AG04450 (cell line): ENCODE measurements at regions not wholly inside any gene's neighbourhood (a gene's known extent, or its start where the extent isn't known, plus 50 kb on each side); places are given as distances from the start of the nearest gene placed in this dataset.

ENCODE experiments used
- CTCF ChIA-PET: fragments of 300-600, 350-600 bp; formaldehyde crosslinking; extraction: SDS; loops from one replicate; lab custom pipeline; 2022; ENCODE audit warnings: antibody characterized with exemption, inconsistent platforms; lab: Charles Lee
- POLR2A ChIA-PET: fragments of 350-600 bp; formaldehyde crosslinking; extraction: SDS; loops from one replicate; lab custom pipeline; 2021; ENCODE audit warnings: antibody characterized with exemption, inconsistent platforms; lab: Yijun Ruan, JAX
- DNase-seq: peaks from one replicate; pipeline ENCODE4 v3.0.0-alpha.2; 2011; ENCODE audit warnings: low read depth, low spot score
- H3K27ac ChIP-seq: one replicate; pipeline ENCODE4 v1.5.1; 2012; ENCODE audit warnings: low read depth, low read length, control low read depth
- H3K27me3 ChIP-seq: one replicate; pipeline ENCODE4 v1.6.0; 2012; ENCODE audit warnings: low read length; ENCODE audit not compliant: control insufficient read depth, insufficient read depth
- H3K4me3 ChIP-seq: 2 replicates; pipeline ENCODE4 v1.5.1; 2011; ENCODE audit warnings: mild to moderate bottlenecking, low read depth, low read length, control low read depth
- H3K9me3 ChIP-seq: 2 replicates; pipeline ENCODE4 v1.5.1; 2012; ENCODE audit warnings: low read length; ENCODE audit not compliant: control insufficient read depth, insufficient read depth
- CTCF ChIP-seq: IDR thresholded peaks from 2 replicates; pipeline ENCODE4 v1.5.1; 2011; ENCODE audit warnings: low read depth, low read length, control low read depth, inconsistent platforms

GRCh38 chr2:221186873-221187272 is 385.2 kb downstream of the EPHA4 start:
- no peak overlapping the region for H3K27ac ChIP-seq
- ChIA-PET CTCF (no interaction called here), POLR2A (no interaction called here)
- H3K27me3 ChIP-seq, result no peaks in the 10 kb centered on the region
- H3K4me3 ChIP-seq, result no peak overlapping the region
- no peak for TF ChIP-seq CTCF
- H3K9me3 ChIP-seq, result no peaks in the 10 kb centered on the region
- DNase-seq, result no peak

GRCh38 chr2:221189431-221190067 is 382.6 kb downstream of the EPHA4 start:
- TF ChIP-seq CTCF, result no peak
- ChIA-PET CTCF (no interaction called here), POLR2A (no interaction called here)
- H3K27ac ChIP-seq, result no peak overlapping the region
- no peak for DNase-seq
- no peaks in the 10 kb centered on the region for H3K27me3 ChIP-seq
- H3K9me3 ChIP-seq, result no peaks in the 10 kb centered on the region
- H3K4me3 ChIP-seq, result no peak overlapping the region

- DNase-seq, result no peak
- no peak overlapping the region for H3K4me3 ChIP-seq
- no peaks in the 10 kb centered on the region for H3K9me3 ChIP-seq
- POLR2A ChIA-PET, result no interaction called here
- no peak overlapping the region for H3K27ac ChIP-seq
- CTCF ChIA-PET, result no interaction called here
- no peak for TF ChIP-seq CTCF
- no peaks in the 10 kb centered on the region for H3K27me3 ChIP-seq
Measured at GRCh38 chr2:221195829-221196228, 376.3 kb downstream of the EPHA4 start.

- no peak for DNase-seq
- H3K27me3 ChIP-seq, result no peaks in the 10 kb centered on the region
- no peak overlapping the region for H3K27ac ChIP-seq
- H3K4me3 ChIP-seq, result no peak overlapping the region
- ChIA-PET CTCF (no interaction called here), POLR2A (no interaction called here)
- no peaks in the 10 kb centered on the region for H3K9me3 ChIP-seq
- TF ChIP-seq CTCF, result no peak
Measured at GRCh38 chr2:221197225-221197856, 374.8 kb downstream of the EPHA4 start.

GRCh38 chr2:221198309-221198708 is 373.8 kb downstream of the EPHA4 start:
- ChIA-PET CTCF (no interaction called here), POLR2A (no interaction called here)
- Histone ChIP-seq H3K4me3 (no peak overlapping the region), H3K9me3 (no peaks in the 10 kb centered on the region), H3K27ac (no peak overlapping the region), H3K27me3 (no peaks in the 10 kb centered on the region)
- DNase-seq, result no peak
- no peak for TF ChIP-seq CTCF
